ENCODE measurements at regions not wholly inside any gene's neighbourhood (a gene's known extent, or its start where the extent isn't known, plus 50 kb on each side); places are given as distances from the start of the nearest gene placed in this dataset.

DNA sequence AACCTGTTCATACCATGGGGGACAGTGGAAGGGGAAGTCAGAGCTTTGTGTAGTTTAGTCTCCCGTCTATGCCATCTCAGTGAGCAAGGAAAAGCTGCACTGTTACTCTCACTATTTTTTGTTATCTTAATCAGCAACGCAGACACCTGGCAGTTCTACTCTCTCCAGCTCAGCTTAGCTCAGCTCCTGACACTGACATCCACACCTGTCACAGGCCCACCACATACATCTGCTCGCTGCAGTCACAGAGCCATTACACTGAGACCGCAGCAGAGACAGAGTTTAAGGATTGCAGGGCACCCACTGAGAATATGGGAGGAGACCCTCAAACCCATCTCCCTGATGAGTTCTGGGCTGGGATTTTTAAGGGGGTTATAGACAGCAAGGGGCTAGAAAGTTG, 257.3 kb upstream of the AKR1E2 start:
- Histone ChIP-seq H3K4me1 (ENCODE audit: insufficient read depth, low read length) (no peaks in the 10 kb centered on the region), H3K4me3 (ENCODE audit: insufficient read depth, low read depth, low read length) (no peak overlapping the region), H2AFZ (ENCODE audit: low read depth, low read length) (no peak overlapping the region), H3K36me3 (ENCODE audit: insufficient read depth, low read length) (no peaks in the 10 kb centered on the region), H3K27ac (ENCODE audit: low read depth, low read length) (no peak overlapping the region), H3K9me3 (ENCODE audit: insufficient read depth, low read depth, low read length) (no peaks in the 10 kb centered on the region), H3K9ac (ENCODE audit: low read length) (no peak overlapping the region), H3K27me3 (ENCODE audit: insufficient read depth, low read length) (no peaks in the 10 kb centered on the region), H4K20me1 (ENCODE audit: insufficient read depth, low read length) (no peaks in the 10 kb centered on the region), H3K4me2 (ENCODE audit: low read length) (no peak overlapping the region), H3K79me2 (ENCODE audit: insufficient read depth, low read length) (no peaks in the 10 kb centered on the region)
- DNase-seq (ENCODE audit: low read depth) (no peak), FAIRE-seq (no peak)
- Mint-ChIP-seq H3K27ac (ENCODE audit: unreplicated experiment) (no peak overlapping the region), H3K27me3 (ENCODE audit: low read depth, unreplicated experiment) (no peaks in the 10 kb centered on the region), H3K9me3 (ENCODE audit: unreplicated experiment) (peaks cover 2% of the 10 kb centered on the region), H3K4me1 (ENCODE audit: low read depth, unreplicated experiment) (no peaks in the 10 kb centered on the region), H3K36me3 (ENCODE audit: low read depth, unreplicated experiment) (no peaks in the 10 kb centered on the region), H3K4me3 (ENCODE audit: unreplicated experiment) (no peak overlapping the region)
- TF ChIP-seq EZH2 (IDR thresholded peaks at IDR 0.05; ENCODE audit: insufficient read depth, low read length) (no peak), CTCF (IDR thresholded peaks at IDR 0.05; ENCODE audit: insufficient read depth, low read depth, low read length) (no peak)

DNA sequence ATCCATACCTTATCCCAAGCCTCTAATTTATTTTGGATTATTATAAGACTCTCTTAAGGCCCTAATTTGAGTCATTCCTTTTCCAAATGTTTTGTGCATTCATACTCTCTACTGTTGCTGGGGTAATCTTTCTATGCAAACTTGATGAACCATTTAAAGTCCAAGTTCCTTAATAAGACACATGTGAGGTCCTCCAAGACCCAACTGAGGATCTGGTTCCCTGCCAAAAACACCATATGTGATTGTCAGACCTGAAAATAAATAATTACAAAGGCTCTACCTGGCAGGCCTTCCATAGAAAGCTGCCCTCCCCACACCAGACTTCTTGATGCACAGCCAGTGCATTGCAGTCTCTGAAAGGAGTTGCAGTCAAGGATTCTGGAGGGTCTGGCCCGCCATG, 257.9 kb upstream of the AKR1E2 start:
- Histone ChIP-seq H2AFZ (ENCODE audit: low read depth, low read length) (no peak overlapping the region), H3K79me2 (ENCODE audit: insufficient read depth, low read length) (no peaks in the 10 kb centered on the region), H3K4me2 (ENCODE audit: low read length) (no peak overlapping the region), H3K27me3 (ENCODE audit: insufficient read depth, low read length) (no peaks in the 10 kb centered on the region), H3K27ac (ENCODE audit: low read depth, low read length) (no peak overlapping the region), H3K4me1 (ENCODE audit: insufficient read depth, low read length) (no peaks in the 10 kb centered on the region), H3K36me3 (ENCODE audit: insufficient read depth, low read length) (no peaks in the 10 kb centered on the region), H3K9me3 (ENCODE audit: insufficient read depth, low read depth, low read length) (no peaks in the 10 kb centered on the region), H4K20me1 (ENCODE audit: insufficient read depth, low read length) (no peaks in the 10 kb centered on the region), H3K4me3 (ENCODE audit: insufficient read depth, low read depth, low read length) (no peak overlapping the region), H3K9ac (ENCODE audit: low read length) (no peak overlapping the region)
- Mint-ChIP-seq H3K4me1 (ENCODE audit: low read depth, unreplicated experiment) (no peaks in the 10 kb centered on the region), H3K27me3 (ENCODE audit: low read depth, unreplicated experiment) (no peaks in the 10 kb centered on the region), H3K4me3 (ENCODE audit: unreplicated experiment) (no peak overlapping the region), H3K27ac (ENCODE audit: unreplicated experiment) (no peak overlapping the region), H3K36me3 (ENCODE audit: low read depth, unreplicated experiment) (no peaks in the 10 kb centered on the region), H3K9me3 (ENCODE audit: unreplicated experiment) (peaks cover 2% of the 10 kb centered on the region)
- no peak for FAIRE-seq
- TF ChIP-seq EZH2 (IDR thresholded peaks at IDR 0.05; ENCODE audit: insufficient read depth, low read length), result no peak
- no peak for TF ChIP-seq CTCF (IDR thresholded peaks at IDR 0.05; ENCODE audit: insufficient read depth, low read depth, low read length)
- no peak for DNase-seq (ENCODE audit: low read depth)

DNA sequence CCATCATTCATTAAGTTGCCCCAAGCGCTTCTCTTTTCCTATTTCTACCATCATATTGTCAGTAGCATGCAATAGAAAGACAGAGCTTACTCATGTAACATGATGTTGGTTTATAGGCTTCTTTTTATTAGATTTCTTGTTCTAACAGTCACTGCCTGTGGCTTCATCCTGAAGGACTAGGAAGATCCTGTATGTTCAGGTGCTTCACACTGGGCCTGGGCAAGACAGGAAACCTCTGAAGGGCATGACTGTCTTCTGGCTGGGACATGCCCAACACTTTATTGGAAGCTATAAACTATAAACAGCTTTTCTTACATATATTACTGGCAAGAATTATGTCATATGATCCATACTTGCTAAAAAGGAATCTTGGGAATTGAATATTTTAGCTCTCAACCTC, 258.4 kb upstream of the AKR1E2 start:
- Mint-ChIP-seq H3K27ac (ENCODE audit: unreplicated experiment) (no peak overlapping the region), H3K9me3 (ENCODE audit: unreplicated experiment) (peaks cover 2% of the 10 kb centered on the region), H3K36me3 (ENCODE audit: low read depth, unreplicated experiment) (no peaks in the 10 kb centered on the region), H3K27me3 (ENCODE audit: low read depth, unreplicated experiment) (no peaks in the 10 kb centered on the region), H3K4me3 (ENCODE audit: unreplicated experiment) (no peak overlapping the region), H3K4me1 (ENCODE audit: low read depth, unreplicated experiment) (no peaks in the 10 kb centered on the region)
- H3K4me2 ChIP-seq (ENCODE audit: low read length), result no peak overlapping the region
- H4K20me1 ChIP-seq (ENCODE audit: insufficient read depth, low read length), result no peaks in the 10 kb centered on the region
- no peak overlapping the region for H3K9ac ChIP-seq (ENCODE audit: low read length)
- no peak overlapping the region for H3K4me3 ChIP-seq (ENCODE audit: insufficient read depth, low read depth, low read length)
- FAIRE-seq (no peak), DNase-seq (ENCODE audit: low read depth) (no peak)
- H3K27ac ChIP-seq (ENCODE audit: low read depth, low read length), result no peak overlapping the region
- no peaks in the 10 kb centered on the region for H3K4me1 ChIP-seq (ENCODE audit: insufficient read depth, low read length)
- no peaks in the 10 kb centered on the region for H3K27me3 ChIP-seq (ENCODE audit: insufficient read depth, low read length)
- H3K36me3 ChIP-seq (ENCODE audit: insufficient read depth, low read length), result no peaks in the 10 kb centered on the region
- TF ChIP-seq CTCF (IDR thresholded peaks at IDR 0.05; ENCODE audit: insufficient read depth, low read depth, low read length), result no peak
- no peak for TF ChIP-seq EZH2 (IDR thresholded peaks at IDR 0.05; ENCODE audit: insufficient read depth, low read length)
- no peaks in the 10 kb centered on the region for H3K9me3 ChIP-seq (ENCODE audit: insufficient read depth, low read depth, low read length)
- no peak overlapping the region for H2AFZ ChIP-seq (ENCODE audit: low read depth, low read length)
- H3K79me2 ChIP-seq (ENCODE audit: insufficient read depth, low read length), result no peaks in the 10 kb centered on the region
